HG03571 (cell line): ENCODE measurements at regions not wholly inside any gene's neighbourhood (a gene's known extent, or its start where the extent isn't known, plus 50 kb on each side); places are given as distances from the start of the nearest gene placed in this dataset.

Source experiments
- ATAC-seq: cut with Tn5 transposase; IDR thresholded peaks from one replicate; pipeline ENCODE4 v1.9.1; 2021; ENCODE audit not compliant: unreplicated experiment

- ATAC-seq = no peak
These were observed 581.1 kb upstream of the MGAT4C start for GRCh38 chr12:86837246-86837645.

- no peak for ATAC-seq
These were observed 578.0 kb upstream of the MGAT4C start for GRCh38 chr12:86834217-86834616.

GRCh38 chr12:86827409-86827808 is 571.2 kb upstream of the MGAT4C start:
- no peak for ATAC-seq

GRCh38 chr12:86826051-86826450 is 569.9 kb upstream of the MGAT4C start:
- ATAC-seq = no peak

- no peak for ATAC-seq
These were observed 545.2 kb upstream of the MGAT4C start for GRCh38 chr12:86801439-86801838.

- ATAC-seq = no peak
These were observed 543.4 kb upstream of the MGAT4C start for GRCh38 chr12:86799616-86800015.

GRCh38 chr12:86796550-86796949 is 540.4 kb upstream of the MGAT4C start:
- no peak for ATAC-seq

- ATAC-seq = no peak
These were observed 532.5 kb upstream of the MGAT4C start for GRCh38 chr12:86788661-86789060.

- ATAC-seq = no peak
These were observed 531.2 kb upstream of the MGAT4C start for GRCh38 chr12:86787419-86787818.

GRCh38 chr12:86777325-86777724 is 521.1 kb upstream of the MGAT4C start:
- no peak for ATAC-seq

- ATAC-seq = no peak
These were observed 518.7 kb upstream of the MGAT4C start for GRCh38 chr12:86774841-86775388.

- no peak for ATAC-seq
These were observed 516.5 kb upstream of the MGAT4C start for GRCh38 chr12:86772696-86773095.

- ATAC-seq = no peak
These were observed 514.7 kb upstream of the MGAT4C start for GRCh38 chr12:86770871-86771270.

GRCh38 chr12:86748894-86749293 is 492.7 kb upstream of the MGAT4C start:
- ATAC-seq = no peak

- ATAC-seq = no peak
These were observed 488.5 kb upstream of the MGAT4C start for GRCh38 chr12:86744547-86745212.

GRCh38 chr12:86743875-86744536 is 487.8 kb upstream of the MGAT4C start:
- no peak for ATAC-seq

GRCh38 chr12:86741531-86741930 is 485.3 kb upstream of the MGAT4C start:
- ATAC-seq = no peak

- ATAC-seq = no peak
These were observed 479.7 kb upstream of the MGAT4C start for GRCh38 chr12:86735851-86736250.

- no peak for ATAC-seq
These were observed 478.9 kb upstream of the MGAT4C start for GRCh38 chr12:86735072-86735471.

GRCh38 chr12:86730233-86730632 is 474.0 kb upstream of the MGAT4C start:
- no peak for ATAC-seq

- no peak for ATAC-seq
These were observed 473.5 kb upstream of the MGAT4C start for GRCh38 chr12:86729739-86730138.

- no peak for ATAC-seq
These were observed 471.0 kb upstream of the MGAT4C start for GRCh38 chr12:86727160-86727559.

GRCh38 chr12:86724716-86725115 is 468.5 kb upstream of the MGAT4C start:
- ATAC-seq = no peak
